HS-27A (cell line): ENCODE measurements at regions not wholly inside any gene's neighbourhood (a gene's known extent, or its start where the extent isn't known, plus 50 kb on each side); places are given as distances from the start of the nearest gene placed in this dataset.

Experiments used
- DNase-seq: peaks from one replicate; pipeline ENCODE4 v3.0.0-alpha.2; 2012; ENCODE audit warnings: low read depth, missing footprints

GRCh38 chr21:24222676-24223075 is 1384.6 kb downstream of the MRPL39 start:
- no peak for DNase-seq

- no peak for DNase-seq
Measured at GRCh38 chr21:24220446-24220845, 1386.8 kb downstream of the MRPL39 start.

DNA sequence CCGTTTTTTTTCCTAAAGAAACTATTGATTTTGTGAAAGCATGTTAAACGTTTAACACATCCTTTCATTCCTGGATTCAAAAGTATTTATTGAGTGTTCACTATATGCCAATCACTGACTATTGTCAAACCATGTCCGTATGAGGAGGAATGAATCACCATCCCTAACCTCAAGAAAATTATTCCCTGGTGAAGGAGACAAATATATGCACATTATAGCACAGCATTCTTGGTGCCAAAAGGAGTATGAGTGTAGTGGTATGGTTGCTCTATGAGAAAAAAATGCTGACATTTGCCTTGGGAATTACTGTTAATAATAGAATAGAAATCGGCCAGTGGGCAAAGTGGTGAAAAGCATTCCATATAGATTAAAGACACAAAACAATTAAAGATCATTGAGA is 1390.1 kb downstream of the MRPL39 start:
- no peak for DNase-seq

DNA sequence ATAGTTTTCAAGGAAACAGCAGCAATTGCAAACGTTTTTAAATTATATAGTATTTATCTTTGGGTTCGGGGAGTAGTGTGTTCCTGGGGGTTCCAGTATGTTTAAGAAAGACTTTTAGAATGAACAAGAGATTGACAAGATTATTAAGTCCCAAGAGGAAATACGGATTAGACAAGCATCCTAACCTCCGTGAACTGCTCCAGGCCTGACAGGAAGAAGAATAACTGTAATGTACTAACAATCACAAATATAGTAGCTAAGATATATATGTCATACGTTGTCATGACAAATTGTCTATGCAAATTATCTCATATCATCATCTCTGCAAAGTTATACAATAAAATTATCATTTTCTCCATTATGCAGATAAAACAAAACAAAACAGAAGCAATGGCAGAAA is 1397.2 kb downstream of the MRPL39 start:
- DNase-seq: no peak

DNA sequence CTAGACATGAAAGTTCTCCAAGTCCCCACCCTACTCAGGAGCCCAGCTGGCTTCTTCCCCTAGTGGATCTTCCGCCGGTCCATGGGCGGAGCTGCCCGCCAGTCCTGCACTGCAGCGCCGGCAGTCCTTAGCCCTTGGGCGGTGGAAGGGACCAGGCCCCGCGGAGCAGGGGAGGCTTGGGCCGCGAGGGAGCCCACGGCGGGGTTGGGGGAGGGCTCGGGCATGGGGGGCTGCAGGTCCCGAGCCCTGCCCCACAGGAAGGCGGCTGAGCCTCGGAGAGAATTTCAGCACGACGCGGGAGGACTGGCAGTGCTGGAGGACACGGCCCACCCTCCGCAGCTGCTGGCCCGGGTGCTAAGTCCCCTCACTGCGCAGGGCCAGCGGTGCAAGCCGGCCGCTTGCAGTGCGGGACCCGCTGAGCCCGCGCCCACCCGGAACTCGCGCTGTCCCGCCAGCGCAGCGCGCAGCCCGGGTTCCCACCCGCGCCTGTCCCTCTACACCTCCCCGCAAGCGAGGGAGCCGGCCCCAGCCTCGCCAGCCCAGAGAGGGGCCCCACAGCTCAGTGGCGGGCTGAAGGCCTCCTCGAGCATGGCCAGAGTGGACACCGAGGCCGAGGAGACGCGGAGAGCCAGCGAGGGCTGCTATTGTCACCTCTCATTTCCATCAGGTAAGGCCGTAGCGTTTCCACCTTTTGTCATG is 1398.6 kb downstream of the MRPL39 start:
- DNase-seq: no peak

GRCh38 chr21:24205319-24205718 is 1402.0 kb downstream of the MRPL39 start:
- DNase-seq: no peak

DNA sequence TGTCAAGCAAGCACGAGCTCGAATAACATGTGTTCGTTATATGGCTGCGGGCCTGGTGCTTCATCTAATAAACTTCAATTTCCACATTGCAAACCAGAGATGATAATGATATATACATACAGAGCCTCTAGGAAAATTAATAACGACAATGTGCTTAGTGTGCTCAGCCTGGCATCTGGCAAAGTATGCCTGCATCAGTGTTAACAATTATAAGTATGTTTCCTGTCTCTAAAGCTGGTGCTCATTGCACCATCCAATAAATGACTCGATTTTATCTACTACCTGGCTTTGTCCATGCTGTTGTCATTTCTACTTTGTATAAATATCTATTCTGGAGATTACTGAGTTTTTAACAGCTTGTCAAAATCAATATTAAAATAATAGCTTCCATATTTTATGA is 1402.6 kb downstream of the MRPL39 start:
- DNase-seq: no peak

DNA sequence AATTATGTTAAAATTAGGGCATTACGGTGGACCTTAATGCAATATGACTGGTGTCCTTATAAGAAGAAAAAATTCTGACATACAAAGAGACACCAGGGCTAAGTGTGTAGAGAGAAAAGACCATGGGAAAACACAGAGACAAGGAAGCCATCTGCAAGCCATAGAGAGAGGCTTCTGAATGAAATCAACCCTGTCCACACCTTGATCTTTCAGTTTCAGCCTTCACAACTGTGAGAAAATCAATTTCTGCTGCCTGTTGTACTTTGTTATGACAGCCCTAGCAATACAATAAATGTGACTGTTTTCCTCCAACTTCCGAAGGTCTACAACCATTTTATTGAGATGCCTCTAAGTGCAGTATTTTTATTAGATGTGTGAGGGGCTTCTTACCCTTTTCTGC is 1407.2 kb downstream of the MRPL39 start:
- DNase-seq: no peak

GRCh38 chr21:24197923-24198322 is 1409.4 kb downstream of the MRPL39 start:
- DNase-seq: no peak

DNA sequence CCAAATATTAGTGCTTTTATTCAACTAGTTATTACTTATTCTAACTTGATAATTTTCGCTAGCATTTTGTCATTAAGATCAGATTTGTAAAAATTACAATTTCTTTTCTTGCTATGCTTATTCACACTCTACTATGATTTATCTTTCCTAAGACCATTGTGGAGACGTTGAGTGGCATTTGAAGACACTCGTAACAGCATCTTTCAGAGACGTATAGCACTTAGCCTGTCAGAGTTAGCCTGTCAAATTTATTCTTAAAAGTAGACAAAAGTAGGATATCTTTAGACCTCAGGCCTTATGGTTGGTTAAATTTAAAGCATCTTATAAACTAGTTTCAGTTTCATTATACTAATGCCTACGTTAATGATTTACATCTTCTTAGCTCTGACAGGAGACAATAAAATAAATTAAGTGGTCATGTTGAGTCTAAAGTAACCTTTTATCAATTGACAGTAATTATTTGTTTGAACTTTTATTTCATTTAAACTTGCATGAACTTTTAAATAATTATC is 1410.1 kb downstream of the MRPL39 start:
- no peak for DNase-seq

- DNase-seq: no peak
Measured at GRCh38 chr21:24188506-24188905, 1418.8 kb downstream of the MRPL39 start.

DNA sequence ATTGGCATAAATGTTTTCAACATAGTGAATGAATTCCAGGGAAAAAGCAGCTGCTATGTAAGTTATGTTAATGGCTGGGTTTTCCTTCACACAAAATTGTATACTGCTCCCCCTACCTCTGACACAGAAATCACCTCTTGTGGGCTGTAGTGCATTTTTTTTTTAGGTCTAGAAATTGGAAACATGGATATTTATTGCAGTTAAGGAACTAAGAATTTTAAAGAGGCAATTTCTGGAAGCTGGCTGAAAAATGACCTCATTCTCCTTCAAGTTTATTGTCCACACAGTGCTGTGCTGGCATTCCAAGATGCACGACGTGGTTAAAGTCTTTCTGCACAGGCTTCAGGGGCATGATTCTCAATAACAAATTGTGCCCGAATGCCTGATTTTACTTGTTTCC is 1424.2 kb downstream of the MRPL39 start:
- no peak for DNase-seq

DNA sequence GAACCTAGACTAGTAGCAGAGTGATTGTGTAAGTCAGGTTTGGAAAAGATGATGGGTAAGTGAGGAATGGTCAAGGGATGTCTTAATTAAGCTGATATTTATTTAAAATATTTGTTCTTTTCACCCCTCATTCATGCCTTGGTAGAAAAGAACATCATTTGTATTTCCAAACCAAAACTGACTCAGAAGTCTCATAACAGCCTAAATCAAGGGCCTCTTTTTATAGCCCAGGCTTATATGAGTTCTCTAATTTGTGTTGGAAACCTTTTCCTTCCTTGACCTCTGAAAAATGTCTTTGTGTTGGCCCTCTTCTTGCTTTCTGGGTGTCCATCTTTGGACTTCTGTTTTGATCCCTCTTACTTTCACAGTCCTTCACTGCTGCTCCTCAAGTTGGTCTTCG is 1428.2 kb downstream of the MRPL39 start:
- no peak for DNase-seq

GRCh38 chr21:24175106-24175505 is 1432.2 kb downstream of the MRPL39 start:
- DNase-seq: no peak

DNA sequence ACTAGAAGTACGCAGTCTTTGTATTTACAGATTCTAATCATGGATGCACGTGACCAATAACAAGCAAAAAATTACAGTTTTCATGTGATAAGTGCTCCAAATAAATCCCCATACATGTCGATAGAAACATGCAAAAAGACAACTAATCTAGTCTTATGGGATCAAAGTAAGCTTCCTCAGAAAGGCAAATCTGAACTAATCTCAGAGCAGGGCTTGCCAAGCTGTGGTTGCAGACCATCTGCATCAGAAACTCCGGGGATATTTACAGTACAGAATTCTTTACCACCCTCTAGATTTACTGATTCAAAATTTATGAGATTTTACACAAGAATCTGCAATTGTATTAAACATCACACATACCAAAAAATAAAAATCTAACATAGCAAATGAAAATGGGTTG is 1435.5 kb downstream of the MRPL39 start:
- no peak for DNase-seq

DNA sequence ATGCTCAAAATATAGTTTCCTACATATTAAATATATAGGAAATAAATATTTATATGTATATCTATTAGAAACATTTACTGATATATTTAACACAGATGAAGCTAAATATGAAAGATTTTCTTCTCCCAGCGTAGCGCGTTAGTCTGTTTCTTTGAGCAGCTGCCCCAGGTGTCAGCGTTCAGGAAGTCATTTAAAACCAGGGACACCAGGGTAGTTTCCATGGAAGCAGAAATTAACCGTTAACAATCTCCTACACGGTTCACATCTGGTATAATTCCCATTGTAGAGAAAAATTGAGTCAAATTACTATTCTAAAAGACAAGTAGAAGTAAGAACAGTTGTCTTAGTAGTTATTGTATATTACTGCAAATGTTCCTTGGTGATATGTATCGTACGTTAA is 1443.7 kb downstream of the MRPL39 start:
- no peak for DNase-seq

DNA sequence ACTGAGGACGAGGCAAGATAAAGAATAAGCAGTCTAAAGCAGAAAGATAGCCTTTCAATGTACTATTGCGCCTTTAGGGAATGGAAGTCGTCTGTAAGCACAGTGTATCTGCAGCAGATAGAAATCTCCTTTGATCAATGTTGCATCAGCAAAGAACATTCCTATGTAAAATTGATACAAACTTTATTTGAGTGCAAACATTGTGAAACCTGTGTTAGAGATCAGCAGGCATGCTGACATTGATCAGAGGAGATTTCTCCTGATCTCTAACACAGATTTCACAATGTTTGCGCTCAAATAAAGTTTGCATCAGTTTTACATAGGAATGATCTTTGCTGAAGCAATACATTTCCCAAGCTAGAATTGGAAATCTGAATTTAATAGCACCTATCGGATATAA is 1446.8 kb downstream of the MRPL39 start:
- no peak for DNase-seq

DNA sequence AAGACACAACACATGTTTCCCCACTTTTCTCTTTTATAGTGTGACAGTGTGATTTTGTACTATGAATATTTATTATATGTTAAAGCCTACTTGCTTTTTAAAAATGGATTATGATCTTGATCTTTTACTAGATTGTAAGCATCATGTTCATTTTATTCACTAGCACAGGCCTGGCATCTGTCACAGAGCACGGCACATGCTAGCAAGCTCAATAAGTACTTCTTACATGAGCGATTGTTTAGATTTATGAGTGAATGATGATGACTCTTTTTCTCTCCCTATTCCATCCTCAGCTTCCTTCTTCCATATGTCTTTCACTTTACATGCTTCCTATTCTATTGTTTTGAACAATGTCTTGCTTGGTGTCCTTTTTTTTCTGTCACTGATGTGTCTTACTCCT is 1454.1 kb downstream of the MRPL39 start:
- DNase-seq: no peak

GRCh38 chr21:24150753-24151152 is 1456.5 kb downstream of the MRPL39 start:
- no peak for DNase-seq

DNA sequence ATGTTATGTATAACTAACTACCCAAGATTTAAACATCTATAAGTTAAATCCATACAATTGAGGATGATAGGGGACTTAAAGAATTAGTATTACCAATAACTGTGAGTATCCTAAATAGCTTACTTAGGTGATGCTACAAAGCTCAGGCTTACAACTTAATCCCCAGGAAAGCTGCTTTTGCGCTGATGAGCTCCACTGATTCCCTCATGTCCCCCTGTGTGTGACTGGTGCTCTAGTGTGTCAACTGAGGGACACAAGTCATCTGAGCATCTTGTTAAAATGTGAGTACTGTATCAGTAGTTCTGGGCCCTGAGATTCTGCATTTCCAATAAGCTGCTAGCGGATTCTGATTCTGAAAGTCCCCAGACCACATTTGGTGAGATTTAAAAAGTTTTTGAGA is 1458.8 kb downstream of the MRPL39 start:
- no peak for DNase-seq

GRCh38 chr21:24147674-24148073 is 1459.6 kb downstream of the MRPL39 start:
- no peak for DNase-seq

- DNase-seq: no peak
Measured at GRCh38 chr21:24131056-24131455, 1476.2 kb downstream of the MRPL39 start.

DNA sequence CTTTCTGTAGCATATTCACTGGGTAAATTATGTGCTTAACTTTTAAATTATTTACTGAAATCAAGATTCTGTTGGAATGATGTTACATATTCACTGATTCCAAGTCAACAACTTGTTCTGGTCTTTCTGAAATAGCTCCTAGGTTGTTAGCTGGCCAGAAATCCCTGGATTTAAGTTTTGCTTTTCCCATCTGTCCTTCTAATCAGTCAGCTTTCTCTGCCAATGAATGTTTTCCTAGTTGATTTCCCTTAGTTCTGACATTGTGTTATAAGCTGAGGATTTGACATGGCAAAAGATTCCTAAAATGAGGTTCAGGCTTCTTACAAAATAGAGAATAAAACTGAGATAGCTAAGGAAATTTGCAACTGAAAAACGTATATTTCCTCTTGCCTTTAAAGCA is 1479.6 kb downstream of the MRPL39 start:
- no peak for DNase-seq

- no peak for DNase-seq
Measured at GRCh38 chr21:24123785-24124184, 1483.5 kb downstream of the MRPL39 start.
